HG02588 (cell line): ENCODE measurements at regions not wholly inside any gene's neighbourhood (a gene's known extent, or its start where the extent isn't known, plus 50 kb on each side); places are given as distances from the start of the nearest gene placed in this dataset.

Experiments
- ATAC-seq: cut with Tn5 transposase; IDR thresholded peaks from one replicate; pipeline ENCODE4 v1.9.1; 2021; ENCODE audit warnings: mild to moderate bottlenecking, moderate library complexity; ENCODE audit not compliant: unreplicated experiment

DNA sequence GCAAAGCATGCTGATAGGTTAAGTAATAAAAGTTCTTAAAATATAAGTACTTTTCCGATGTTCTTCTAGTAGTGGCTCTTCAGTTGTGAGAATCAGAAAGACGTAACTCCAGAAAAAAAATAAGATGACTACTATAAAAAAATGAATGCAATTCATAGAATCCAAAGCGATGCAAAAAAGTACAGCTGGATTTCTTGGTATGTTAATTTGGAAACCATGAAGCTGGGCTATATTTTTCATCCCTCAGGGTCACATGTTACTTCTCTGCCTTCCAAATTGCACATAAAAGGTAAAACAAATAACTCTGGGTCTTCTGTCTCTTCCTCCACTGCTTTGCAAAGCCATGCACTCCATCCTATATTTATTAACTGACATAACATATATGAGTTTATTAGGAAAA is 843.9 kb upstream of the DPPA4 start:
- ATAC-seq, result no peak

DNA sequence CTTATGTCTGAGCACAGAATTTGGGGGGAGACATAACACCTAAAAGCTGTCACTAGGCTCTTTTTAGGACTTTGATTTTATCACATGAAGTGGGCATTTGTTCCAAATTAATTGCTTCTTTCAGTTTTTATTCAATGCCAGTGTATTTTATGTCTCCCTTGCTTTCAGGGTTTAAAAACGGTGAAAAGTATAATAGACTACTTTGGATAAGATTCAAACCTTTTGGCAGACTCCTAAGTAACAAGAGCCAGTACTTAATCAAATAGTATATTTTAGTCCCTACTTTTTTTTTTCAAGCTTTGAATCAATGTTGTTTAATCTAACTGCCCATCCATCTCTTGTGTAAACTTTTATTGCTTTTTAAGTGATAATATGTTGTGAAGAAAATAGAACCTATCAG is 847.2 kb upstream of the DPPA4 start:
- ATAC-seq, result no peak

DNA sequence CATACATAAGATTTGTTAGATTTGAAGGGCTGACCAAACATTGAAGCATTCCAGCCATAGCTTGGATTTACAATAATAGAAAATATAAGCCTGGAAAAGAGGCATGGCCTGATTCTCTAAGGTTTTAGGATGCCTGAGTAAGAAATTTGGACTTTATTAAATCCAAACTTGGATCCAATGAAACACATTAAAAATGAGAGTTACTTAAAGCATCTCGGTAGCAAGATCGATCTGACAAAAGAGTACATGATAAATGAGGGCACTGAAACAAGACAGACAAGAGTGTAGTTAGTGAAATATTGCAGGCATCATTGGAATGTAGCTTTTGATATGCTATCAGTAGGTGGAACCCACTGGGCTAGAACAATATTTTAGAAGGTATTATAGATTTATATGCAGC is 855.7 kb upstream of the DPPA4 start:
- ATAC-seq, result no peak

DNA sequence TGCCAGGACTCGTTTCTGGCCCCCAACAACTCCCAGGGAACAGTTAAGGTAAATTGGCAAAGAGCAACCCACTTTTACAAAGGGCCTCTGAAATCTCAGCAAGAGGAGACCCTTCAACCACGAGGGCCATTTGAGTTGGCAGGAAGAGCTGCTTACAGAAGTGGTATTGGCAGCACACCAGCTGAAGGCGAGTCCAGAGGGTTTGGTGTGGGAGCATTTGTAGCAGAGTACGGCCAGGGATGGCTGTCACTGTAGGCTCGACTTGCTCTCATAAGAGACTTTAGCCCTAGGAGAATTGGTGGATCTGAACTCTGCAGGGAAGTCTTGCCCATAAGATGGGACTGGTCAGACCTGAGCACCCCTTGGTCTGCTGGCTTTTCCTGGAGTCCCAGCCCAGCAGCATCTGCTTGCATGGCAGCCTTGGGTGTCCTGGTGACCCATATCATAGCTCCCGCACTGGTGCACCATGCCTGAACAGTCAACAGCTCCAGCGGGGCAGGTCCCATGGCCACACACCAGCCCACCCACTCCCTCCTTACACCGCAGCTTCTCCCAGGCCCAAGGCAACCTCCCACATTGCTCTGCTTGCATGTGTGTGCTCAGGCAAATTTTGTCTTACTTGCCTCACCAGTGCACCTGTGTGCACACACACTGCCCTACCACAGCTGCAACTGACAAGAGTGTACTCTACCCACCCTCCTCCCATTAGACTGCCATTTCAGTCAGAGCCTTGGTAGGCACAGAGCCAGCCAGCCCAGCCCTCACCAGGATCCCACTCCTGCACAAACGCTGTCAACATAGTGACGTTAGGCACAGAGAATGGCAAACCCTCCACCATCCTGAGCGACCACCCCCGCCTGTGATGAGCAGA is 861.6 kb upstream of the DPPA4 start:
- ATAC-seq, result no peak

DNA sequence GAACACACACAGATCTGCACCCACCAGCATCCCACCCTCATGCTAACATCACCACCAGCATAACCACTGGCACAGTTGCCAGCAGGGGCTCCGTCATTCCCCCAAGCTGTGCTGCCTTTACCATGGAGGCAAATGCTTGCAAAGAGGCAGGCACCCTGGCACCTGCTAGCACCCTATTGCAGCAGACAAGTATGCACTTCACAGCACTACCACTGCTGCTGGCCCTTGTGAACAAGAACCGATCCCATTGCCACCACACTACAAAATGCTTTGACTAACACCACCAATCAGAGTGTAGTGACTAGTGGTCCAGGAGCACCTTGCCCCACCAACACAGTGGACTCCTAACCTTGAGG is 862.2 kb upstream of the DPPA4 start:
- ATAC-seq, result no peak

DNA sequence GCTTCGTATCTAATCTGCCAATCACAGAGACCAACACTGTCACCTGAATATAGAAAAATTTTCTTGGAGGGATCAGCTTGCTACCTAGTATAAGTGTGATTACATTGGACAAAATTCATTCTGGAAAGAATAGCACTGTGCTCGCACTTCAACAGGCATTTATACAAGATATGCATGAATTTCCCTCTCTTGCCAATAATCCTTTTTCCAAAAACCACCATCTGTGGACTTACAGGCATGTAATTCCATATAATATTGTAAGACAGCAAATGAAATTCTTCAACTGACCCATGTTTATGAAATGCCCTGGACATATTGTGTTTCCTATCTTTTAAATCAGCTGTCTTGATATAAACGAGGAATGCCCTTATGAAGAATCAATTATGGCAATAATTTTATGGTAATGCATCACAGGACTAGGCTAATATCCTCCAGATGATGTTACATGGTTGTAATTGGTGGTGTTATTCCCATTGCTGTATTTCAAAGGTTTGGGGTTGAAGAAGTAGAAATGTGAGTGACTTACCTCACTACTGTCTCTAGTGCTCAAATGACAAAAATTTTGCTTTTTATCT is 861.4 kb upstream of the NECTIN3 start:
- no peak for ATAC-seq

DNA sequence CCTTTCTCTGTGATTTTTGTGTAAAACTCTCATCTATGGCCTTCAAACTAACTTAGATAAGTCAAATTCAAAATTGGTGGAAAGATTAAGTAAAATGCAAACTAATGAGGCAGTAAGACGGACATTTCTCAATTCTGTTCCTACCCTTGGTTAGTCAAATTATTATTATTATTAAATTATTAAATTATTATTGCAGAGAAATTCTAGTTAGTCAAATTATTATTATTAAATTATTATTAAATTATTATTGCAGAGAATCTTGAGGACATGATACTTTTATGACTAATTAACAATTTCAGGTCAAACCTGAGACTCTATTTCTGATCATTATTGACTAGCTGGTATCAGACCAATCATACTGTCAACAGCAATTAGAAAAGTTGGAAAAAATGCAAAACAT is 845.0 kb upstream of the NECTIN3 start:
- ATAC-seq, result no peak

DNA sequence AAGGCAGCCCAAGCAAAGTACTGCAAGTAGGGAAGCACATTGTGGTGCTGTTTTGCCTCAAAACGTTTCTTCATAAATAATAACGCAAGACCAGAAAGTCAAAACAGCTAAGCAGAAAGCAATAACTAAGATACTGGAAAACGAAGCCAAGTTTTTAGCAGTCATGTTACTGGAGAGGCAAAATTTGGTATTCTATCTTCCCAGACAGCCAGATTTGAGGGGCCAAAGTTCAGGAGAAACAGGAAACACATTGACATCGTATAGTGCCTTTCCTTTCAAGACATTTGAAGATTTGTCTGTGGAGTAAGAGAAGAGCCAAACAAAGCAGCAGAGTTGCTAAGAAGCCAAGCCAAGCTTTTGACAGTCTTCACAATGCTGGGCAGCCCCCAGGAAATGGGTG is 843.6 kb upstream of the NECTIN3 start:
- ATAC-seq, result no peak

DNA sequence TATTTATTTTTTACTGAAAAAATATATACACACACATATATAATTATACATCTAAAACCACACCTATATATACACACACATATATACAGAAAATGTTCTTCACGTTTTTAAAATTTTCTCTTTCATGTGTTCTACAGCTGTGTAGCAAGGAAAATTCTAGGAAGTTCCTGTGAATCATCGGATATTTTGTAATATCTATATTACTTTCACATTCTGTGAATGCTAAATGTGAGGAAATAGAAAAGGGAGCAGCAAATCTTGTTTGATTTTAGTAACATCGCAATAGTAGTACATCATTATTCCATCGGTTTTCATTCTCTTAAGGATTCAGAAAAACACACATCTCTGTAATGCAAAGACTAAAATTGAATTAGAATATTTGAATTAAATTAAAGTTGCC is 836.8 kb upstream of the NECTIN3 start:
- ATAC-seq, result no peak

DNA sequence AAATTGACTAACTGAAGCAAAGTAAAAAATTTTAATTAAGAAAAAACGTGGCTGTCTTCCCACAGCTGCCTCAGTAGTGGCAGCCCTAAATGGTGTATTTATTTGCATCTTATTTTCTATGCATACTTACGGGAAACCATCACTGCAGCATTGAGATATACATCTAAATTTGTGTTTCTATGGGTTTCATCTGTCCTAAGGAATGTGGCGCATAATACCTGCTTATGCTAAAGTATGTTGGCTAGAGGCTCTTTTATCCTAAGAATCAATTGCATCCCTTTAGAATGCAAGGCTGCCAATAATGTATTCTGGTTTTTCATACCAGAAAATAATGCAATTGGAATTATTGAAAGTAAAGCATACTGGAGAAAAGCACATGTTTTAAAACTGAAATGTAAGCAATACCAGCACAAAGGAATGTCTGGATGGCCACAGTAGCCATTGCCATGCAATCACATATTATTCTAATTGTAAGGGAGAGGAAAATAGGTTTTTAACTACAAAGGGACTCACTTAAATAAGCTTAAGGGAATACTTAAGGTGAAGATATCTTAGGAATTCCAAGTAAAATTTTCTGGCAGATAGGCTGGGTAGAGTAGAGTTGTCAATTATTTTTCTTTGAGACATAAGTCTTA is 834.5 kb upstream of the NECTIN3 start:
- ATAC-seq, result no peak

DNA sequence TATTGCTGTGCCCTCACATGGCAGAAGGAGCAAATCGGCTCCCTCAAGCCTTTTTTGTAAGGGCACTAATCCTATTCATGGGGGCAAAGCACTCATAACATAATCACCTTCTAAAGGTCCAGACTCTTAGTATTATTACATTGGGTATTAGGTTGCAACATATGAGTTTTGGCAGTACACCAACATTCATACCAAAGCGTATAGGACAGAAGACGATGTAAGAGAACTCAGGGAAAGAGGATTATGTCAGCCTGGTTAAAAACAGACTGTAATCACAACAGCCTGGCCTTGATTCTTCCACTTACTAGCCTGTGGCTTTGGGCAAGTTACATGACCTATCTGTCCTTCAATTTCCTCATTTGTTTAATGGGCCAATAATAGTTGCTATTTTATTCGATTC is 828.5 kb upstream of the NECTIN3 start:
- no peak for ATAC-seq

DNA sequence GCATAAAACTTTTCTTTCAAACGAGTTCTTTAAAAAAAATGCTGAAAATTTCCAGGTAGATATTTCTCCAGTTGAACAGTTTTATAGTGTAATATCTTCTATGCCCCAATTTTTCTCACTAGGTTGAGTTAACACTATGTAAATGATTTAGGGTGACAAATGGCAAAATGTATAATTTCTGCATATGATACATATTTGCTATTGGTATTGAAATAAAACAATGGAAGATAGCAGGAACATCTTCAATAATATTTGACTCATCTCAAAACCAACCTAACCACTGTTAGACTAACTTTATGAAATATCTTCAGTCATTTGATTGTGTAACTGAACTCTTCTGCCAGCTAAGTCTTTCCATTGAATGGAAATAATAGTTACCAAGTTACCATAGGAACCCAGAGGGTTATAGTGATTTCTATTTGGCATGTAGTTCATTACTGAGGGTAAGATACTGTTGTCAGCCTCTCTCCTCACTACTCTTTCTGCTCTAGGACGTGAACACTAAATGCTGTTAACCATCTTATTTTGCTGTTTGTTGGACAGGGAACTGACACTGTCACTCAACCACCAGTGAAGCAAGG is 824.7 kb upstream of the NECTIN3 start:
- no peak for ATAC-seq

DNA sequence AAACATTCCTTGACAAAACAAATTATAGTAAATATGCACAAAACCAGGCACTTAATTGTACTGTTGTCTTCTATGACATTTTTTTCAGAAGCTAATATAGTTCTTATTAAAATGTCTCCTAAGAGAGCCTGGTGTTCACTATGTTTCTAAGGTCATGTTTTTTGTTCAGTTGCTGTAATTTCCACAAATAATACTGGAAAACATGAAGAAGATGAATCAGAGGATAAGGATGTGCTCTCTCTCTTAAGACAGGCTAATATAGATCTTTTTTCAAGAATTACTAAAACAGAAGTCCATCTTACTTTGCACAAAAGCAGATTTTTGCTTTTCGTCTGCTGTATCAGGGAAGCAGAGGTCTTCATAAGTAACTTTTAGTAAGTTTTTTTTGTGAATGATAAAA is 823.0 kb upstream of the NECTIN3 start:
- no peak for ATAC-seq

DNA sequence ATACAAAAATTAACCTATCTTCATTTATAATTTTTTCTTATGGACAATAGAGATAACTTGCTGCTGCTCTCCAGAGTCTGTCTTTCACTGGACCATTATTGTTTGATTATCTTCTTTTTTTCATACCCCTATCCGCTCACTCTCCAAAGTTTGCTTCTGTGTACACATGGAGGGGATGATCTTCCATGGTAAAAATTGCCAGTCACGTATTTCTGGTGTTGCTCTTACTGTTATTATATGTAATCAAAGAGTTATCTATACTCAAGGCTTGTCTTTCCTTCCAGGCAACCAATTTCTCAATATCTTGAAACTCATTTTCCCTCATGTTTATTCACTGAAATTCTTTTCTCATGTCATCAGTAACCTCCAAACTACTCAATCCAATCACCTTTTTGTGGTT is 817.8 kb upstream of the NECTIN3 start:
- no peak for ATAC-seq

DNA sequence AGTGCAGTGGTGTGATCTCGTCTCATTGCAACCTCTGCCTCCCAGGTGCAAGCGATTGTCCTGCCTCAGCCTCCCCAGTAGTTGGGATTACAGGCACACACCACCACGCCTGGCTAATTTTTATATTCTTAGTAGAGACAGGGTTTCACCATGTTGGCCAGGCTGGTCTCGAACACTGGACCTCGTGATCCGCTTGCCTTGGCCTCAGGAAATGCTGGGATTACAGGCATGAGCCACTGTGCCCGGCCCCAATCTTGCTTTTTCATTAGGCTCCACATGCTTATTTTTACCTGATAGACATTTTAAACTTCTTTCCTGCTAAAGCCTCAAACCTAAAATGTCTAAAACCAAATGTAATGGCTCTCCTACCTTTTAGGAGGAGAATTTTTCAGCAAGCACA is 817.0 kb upstream of the NECTIN3 start:
- ATAC-seq, result no peak

DNA sequence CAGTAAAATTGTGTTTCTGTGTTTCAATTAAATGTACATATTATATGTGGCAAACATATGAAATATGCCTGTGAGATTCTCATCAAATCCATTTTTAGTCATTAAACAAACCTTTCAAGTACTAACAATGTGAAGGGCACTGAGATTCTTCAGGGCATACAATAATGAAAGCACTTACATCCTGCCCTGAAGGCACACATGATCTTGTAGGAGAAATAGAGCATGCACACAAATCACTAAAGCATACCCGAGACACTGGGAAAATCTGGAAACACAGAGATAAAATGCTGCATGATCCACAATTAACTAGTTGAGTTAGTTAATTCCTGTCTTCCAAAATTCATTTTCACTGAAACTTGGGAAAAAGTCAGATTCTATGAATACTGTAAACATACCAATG is 810.5 kb upstream of the NECTIN3 start:
- no peak for ATAC-seq

DNA sequence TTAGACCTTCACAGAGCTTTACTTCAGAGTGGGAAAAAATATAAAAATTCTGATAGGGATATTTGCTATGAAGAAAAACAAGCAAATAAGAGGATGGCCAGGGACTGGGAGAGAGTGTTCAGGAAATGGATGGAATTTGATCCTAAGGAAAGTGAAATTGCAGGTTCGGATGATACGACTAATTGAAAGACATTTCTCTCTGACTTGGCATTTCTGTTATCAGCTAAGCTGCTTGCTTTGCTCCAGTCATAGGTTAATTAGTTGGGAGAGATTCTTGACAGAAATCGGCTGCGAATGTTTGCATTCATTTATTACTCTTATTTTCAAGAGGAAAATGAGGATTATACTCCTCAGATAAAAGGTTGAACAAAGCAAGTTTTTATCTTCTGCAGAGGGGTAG is 808.7 kb upstream of the NECTIN3 start:
- no peak for ATAC-seq

DNA sequence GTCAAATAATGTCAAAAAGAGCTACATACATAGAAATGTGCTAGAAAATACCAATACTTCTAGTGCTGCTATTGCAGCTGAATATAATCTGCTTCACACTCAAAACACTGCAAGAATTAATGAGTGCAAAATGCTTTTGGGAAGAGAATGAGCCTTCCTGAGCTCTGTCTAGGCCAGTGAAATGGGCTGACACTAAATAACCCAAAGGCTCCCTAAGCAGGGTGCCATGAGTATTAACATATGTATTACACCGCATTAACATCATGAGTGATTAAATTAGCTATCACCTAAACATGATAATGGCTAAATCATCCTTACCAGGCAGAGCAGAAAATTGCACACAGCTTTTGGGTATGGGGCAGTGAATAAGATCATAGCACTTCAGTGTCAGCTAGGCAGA is 806.3 kb upstream of the NECTIN3 start:
- no peak for ATAC-seq

DNA sequence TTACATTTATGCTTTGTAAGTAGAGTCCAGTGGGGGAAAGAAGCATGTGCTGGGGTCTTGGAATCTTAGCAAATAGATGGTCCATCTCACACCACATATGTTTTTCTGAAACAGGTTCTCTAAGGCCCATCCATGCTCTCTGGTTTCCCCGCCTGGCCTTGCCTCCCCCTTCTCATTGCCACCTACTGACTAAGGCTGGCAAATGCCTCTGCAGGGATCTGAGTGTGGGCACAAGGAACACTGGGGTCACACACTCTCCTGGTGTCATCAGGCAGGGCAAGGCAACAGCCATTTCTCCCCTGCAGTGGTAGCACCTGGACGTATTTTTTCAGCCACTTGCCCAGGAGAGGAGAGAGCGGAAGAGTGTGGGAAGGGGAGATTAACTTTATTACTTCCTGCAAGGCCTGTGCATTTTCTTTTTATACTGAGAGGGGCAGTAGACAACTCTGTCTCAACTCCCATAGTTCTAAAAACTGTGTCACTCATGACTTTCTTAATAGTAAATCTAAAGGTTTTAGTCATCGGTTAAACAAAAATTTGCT is 804.2 kb upstream of the NECTIN3 start:
- ATAC-seq, result no peak

DNA sequence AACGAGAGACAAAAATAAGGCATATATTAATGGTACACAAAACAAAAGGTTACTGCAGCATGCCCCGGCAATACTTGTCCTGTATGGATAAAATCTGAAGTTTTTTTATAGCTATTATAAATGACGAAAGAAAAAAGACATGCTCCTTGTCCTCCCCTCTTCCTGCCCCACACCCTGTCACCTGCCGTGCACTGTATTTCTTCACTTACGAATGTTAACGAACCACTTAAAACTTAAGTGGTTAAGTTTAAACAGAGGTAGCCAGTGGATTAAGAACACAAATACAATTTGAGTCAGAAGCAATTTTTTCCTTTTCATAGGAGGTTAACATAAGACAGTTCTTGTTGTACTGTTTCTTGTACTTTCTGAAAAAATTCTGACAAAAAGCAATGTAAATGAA is 799.1 kb upstream of the NECTIN3 start:
- no peak for ATAC-seq

DNA sequence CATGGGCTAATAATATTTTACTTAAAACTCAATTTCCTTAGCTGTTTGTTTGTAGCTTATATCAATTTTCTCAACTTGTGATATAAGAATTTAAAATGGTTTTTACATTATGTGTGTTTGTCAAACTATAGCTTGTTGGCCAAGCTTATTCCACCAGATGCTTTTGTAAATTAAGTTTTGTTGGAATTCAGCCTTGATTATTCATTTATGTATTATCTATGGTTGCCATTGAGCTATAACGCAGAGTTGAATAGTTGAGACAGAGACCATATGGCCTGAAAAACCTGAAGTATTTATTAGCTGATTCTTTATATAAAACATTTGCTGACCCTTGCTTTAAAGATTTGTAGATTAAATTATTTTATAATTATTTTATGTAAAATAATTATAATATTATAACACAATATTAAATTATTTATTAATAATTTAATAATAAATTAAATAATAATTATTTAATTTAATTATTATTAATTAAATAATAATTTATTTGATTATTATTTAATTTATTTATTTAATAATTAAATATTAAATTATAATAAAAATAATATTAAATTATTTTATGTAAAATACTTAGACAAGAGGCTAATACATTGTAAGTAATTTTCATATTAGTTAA is 779.6 kb upstream of the NECTIN3 start:
- no peak for ATAC-seq
